ENCODE measurements at regions not wholly inside any gene's neighbourhood (a gene's known extent, or its start where the extent isn't known, plus 50 kb on each side); places are given as distances from the start of the nearest gene placed in this dataset.

GRCh38 chr2:238722883-238723282, 125.0 kb upstream of the TWIST2 start:
- TF ChIP-seq, protein P1, sequence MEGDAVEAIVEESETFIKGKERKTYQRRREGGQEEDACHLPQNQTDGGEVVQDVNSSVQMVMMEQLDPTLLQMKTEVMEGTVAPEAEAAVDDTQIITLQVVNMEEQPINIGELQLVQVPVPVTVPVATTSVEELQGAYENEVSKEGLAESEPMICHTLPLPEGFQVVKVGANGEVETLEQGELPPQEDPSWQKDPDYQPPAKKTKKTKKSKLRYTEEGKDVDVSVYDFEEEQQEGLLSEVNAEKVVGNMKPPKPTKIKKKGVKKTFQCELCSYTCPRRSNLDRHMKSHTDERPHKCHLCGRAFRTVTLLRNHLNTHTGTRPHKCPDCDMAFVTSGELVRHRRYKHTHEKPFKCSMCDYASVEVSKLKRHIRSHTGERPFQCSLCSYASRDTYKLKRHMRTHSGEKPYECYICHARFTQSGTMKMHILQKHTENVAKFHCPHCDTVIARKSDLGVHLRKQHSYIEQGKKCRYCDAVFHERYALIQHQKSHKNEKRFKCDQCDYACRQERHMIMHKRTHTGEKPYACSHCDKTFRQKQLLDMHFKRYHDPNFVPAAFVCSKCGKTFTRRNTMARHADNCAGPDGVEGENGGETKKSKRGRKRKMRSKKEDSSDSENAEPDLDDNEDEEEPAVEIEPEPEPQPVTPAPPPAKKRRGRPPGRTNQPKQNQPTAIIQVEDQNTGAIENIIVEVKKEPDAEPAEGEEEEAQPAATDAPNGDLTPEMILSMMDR (IDR thresholded peaks at IDR 0.05): no peak
- no peak for TF ChIP-seq TCF7L2 (IDR thresholded peaks at IDR 0.05; ENCODE audit: low read depth, low read length)
- TF ChIP-seq, protein P2, sequence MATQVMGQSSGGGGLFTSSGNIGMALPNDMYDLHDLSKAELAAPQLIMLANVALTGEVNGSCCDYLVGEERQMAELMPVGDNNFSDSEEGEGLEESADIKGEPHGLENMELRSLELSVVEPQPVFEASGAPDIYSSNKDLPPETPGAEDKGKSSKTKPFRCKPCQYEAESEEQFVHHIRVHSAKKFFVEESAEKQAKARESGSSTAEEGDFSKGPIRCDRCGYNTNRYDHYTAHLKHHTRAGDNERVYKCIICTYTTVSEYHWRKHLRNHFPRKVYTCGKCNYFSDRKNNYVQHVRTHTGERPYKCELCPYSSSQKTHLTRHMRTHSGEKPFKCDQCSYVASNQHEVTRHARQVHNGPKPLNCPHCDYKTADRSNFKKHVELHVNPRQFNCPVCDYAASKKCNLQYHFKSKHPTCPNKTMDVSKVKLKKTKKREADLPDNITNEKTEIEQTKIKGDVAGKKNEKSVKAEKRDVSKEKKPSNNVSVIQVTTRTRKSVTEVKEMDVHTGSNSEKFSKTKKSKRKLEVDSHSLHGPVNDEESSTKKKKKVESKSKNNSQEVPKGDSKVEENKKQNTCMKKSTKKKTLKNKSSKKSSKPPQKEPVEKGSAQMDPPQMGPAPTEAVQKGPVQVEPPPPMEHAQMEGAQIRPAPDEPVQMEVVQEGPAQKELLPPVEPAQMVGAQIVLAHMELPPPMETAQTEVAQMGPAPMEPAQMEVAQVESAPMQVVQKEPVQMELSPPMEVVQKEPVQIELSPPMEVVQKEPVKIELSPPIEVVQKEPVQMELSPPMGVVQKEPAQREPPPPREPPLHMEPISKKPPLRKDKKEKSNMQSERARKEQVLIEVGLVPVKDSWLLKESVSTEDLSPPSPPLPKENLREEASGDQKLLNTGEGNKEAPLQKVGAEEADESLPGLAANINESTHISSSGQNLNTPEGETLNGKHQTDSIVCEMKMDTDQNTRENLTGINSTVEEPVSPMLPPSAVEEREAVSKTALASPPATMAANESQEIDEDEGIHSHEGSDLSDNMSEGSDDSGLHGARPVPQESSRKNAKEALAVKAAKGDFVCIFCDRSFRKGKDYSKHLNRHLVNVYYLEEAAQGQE (IDR thresholded peaks at IDR 0.05; ENCODE audit: insufficient read depth in 1 of 2, low read depth in 2 of 2, low read length in 1 of 2): no peak
